GM19397 (cell line): ENCODE measurements at regions not wholly inside any gene's neighbourhood (a gene's known extent, or its start where the extent isn't known, plus 50 kb on each side); places are given as distances from the start of the nearest gene placed in this dataset.

ENCODE experiments used
- ATAC-seq: cut with Tn5 transposase; IDR thresholded peaks from one replicate; pipeline ENCODE4 v1.9.1; 2021; ENCODE audit warnings: mild to moderate bottlenecking, moderate library complexity; ENCODE audit not compliant: unreplicated experiment

- no peak for ATAC-seq
Observed at GRCh38 chr1:5351366-5351765, 640.9 kb downstream of the NPHP4 start.

GRCh38 chr1:5349526-5349925, 642.7 kb downstream of the NPHP4 start:
- ATAC-seq: no peak

- no peak for ATAC-seq
Observed at GRCh38 chr1:5348732-5349465, 643.3 kb downstream of the NPHP4 start.

GRCh38 chr1:5347726-5348125, 644.5 kb downstream of the NPHP4 start:
- ATAC-seq: no peak

GRCh38 chr1:5345556-5345955, 646.7 kb downstream of the NPHP4 start:
- no peak for ATAC-seq

- no peak for ATAC-seq
Observed at GRCh38 chr1:5343256-5344020, 648.8 kb downstream of the NPHP4 start.

GRCh38 chr1:5342830-5343229, 649.4 kb downstream of the NPHP4 start:
- ATAC-seq: no peak

GRCh38 chr1:5342172-5342571, 650.1 kb downstream of the NPHP4 start:
- no peak for ATAC-seq

GRCh38 chr1:5341471-5341870, 650.8 kb downstream of the NPHP4 start:
- no peak for ATAC-seq

- no peak for ATAC-seq
Observed at GRCh38 chr1:5340560-5341130, 651.6 kb downstream of the NPHP4 start.

GRCh38 chr1:5338466-5338865, 653.8 kb downstream of the NPHP4 start:
- no peak for ATAC-seq

- no peak for ATAC-seq
Observed at GRCh38 chr1:5333291-5333690, 658.9 kb downstream of the NPHP4 start.

GRCh38 chr1:5331101-5331500, 661.1 kb downstream of the NPHP4 start:
- ATAC-seq: no peak

- ATAC-seq: no peak
Observed at GRCh38 chr1:5329068-5329739, 663.0 kb downstream of the NPHP4 start.

- ATAC-seq: no peak
Observed at GRCh38 chr1:5324883-5325282, 667.3 kb downstream of the NPHP4 start.

- no peak for ATAC-seq
Observed at GRCh38 chr1:5318143-5318816, 663.9 kb downstream of the AJAP1 start.

- no peak for ATAC-seq
Observed at GRCh38 chr1:5317391-5317790, 663.0 kb downstream of the AJAP1 start.

GRCh38 chr1:5312862-5313261, 658.5 kb downstream of the AJAP1 start:
- ATAC-seq: no peak

- no peak for ATAC-seq
Observed at GRCh38 chr1:5312293-5312674, 657.9 kb downstream of the AJAP1 start.

GRCh38 chr1:5311634-5312292, 657.4 kb downstream of the AJAP1 start:
- no peak for ATAC-seq
